ENCODE measurements at regions not wholly inside any gene's neighbourhood (a gene's known extent, or its start where the extent isn't known, plus 50 kb on each side); places are given as distances from the start of the nearest gene placed in this dataset.

GRCh38 chr6:16064671-16065072 lies 64.2 kb upstream of the MYLIP start:
- TF ChIP-seq CTCF (tag by site-specific recombination; IDR thresholded peaks at IDR 0.05), result no peak
- no peak for TF ChIP-seq HOXC10 (CRISPR knock-in tag; IDR thresholded peaks at IDR 0.05)
- TF ChIP-seq TRIM28 (IDR thresholded peaks at IDR 0.05; ENCODE audit: borderline replicate concordance, low read length), result no peak
- no peak for TF ChIP-seq ZNF785 (tag by site-specific recombination; IDR thresholded peaks at IDR 0.05)
- TF ChIP-seq ZNF138 (tag by site-specific recombination; IDR thresholded peaks at IDR 0.05; ENCODE audit: borderline replicate concordance), result no peak
- no peak for TF ChIP-seq ZNF274 (IDR thresholded peaks at IDR 0.05; ENCODE audit: low read length)
- no peak for TF ChIP-seq ZNF274 (tag by site-specific recombination; IDR thresholded peaks at IDR 0.05; ENCODE audit: borderline replicate concordance)
- TF ChIP-seq ZNF121 (tag by site-specific recombination; IDR thresholded peaks at IDR 0.05), result no peak
